22Rv1 (cell line): ENCODE measurements at regions not wholly inside any gene's neighbourhood (a gene's known extent, or its start where the extent isn't known, plus 50 kb on each side); places are given as distances from the start of the nearest gene placed in this dataset.

Experiments used
- H3K27ac ChIP-seq: fragments of 450-650 bp; 2 replicates; pipeline ENCODE4 v1.5.1; 2017
- CTCF ChIP-seq: fragments of 450-650 bp; IDR thresholded peaks from 2 replicates; pipeline ENCODE4 v1.5.1; 2017; ENCODE audit warnings: mild to moderate bottlenecking
- ZFX ChIP-seq: fragments of 450-650 bp; IDR thresholded peaks from 2 replicates; pipeline ENCODE4 v1.6.1; 2017; ENCODE audit warnings: antibody characterized with exemption, borderline replicate concordance

GRCh38 chr13:39982745-39983144 is 327.3 kb downstream of the COG6 start:
- TF ChIP-seq ZFX (no peak), CTCF (no peak)
- H3K27ac ChIP-seq = no peak overlapping the region

GRCh38 chr13:39985071-39985470 is 329.6 kb downstream of the COG6 start:
- no peak overlapping the region for H3K27ac ChIP-seq
- TF ChIP-seq CTCF (no peak), ZFX (no peak)

GRCh38 chr13:39988351-39988750 is 332.9 kb downstream of the COG6 start:
- no peak overlapping the region for H3K27ac ChIP-seq
- no peak for TF ChIP-seq ZFX
- no peak for TF ChIP-seq CTCF

- TF ChIP-seq ZFX = no peak
- no peak for TF ChIP-seq CTCF
These were observed 342.7 kb downstream of the COG6 start for GRCh38 chr13:39998166-39998565.

GRCh38 chr13:40002016-40002415 is 346.6 kb downstream of the COG6 start:
- TF ChIP-seq CTCF = no peak
- TF ChIP-seq ZFX = no peak
- H3K27ac ChIP-seq = no peak overlapping the region

More at GRCh38 chr13:39998166-39998565, 342.7 kb downstream of the COG6 start:
- no peak overlapping the region for H3K27ac ChIP-seq

GRCh38 chr13:40013554-40013953 is 358.1 kb downstream of the COG6 start:
- TF ChIP-seq ZFX (no peak), CTCF (no peak)

GRCh38 chr13:40016953-40017660 is 361.6 kb downstream of the COG6 start:
- TF ChIP-seq ZFX (no peak), CTCF (no peak)
- no peak overlapping the region for H3K27ac ChIP-seq

More at GRCh38 chr13:40013554-40013953, 358.1 kb downstream of the COG6 start:
- H3K27ac ChIP-seq = no peak overlapping the region
